ENCODE measurements at regions not wholly inside any gene's neighbourhood (a gene's known extent, or its start where the extent isn't known, plus 50 kb on each side); places are given as distances from the start of the nearest gene placed in this dataset.

GRCh38 chr22:49617866-49618676 lies 209.6 kb downstream of the BRD1 start:
- TF ChIP-seq POLR2A (IDR thresholded peaks at IDR 0.05), result no peak
- TF ChIP-seq, protein P1, sequence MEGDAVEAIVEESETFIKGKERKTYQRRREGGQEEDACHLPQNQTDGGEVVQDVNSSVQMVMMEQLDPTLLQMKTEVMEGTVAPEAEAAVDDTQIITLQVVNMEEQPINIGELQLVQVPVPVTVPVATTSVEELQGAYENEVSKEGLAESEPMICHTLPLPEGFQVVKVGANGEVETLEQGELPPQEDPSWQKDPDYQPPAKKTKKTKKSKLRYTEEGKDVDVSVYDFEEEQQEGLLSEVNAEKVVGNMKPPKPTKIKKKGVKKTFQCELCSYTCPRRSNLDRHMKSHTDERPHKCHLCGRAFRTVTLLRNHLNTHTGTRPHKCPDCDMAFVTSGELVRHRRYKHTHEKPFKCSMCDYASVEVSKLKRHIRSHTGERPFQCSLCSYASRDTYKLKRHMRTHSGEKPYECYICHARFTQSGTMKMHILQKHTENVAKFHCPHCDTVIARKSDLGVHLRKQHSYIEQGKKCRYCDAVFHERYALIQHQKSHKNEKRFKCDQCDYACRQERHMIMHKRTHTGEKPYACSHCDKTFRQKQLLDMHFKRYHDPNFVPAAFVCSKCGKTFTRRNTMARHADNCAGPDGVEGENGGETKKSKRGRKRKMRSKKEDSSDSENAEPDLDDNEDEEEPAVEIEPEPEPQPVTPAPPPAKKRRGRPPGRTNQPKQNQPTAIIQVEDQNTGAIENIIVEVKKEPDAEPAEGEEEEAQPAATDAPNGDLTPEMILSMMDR (IDR thresholded peaks at IDR 0.05), result no peak

Measured in adrenal gland (tissue), 5 donors.